ENCODE measurements at regions not wholly inside any gene's neighbourhood (a gene's known extent, or its start where the extent isn't known, plus 50 kb on each side); places are given as distances from the start of the nearest gene placed in this dataset.

- TF ChIP-seq CTCF (IDR thresholded peaks at IDR 0.05) (no peak), POLR2A (IDR thresholded peaks at IDR 0.05) (no peak)
Measured at GRCh38 chr3:181558870-181559269, 152.9 kb upstream of the SOX2 start.

All from testis (tissue), 2 donors.